Loucy (cell line): ENCODE measurements at regions not wholly inside any gene's neighbourhood (a gene's known extent, or its start where the extent isn't known, plus 50 kb on each side); places are given as distances from the start of the nearest gene placed in this dataset.

ENCODE experiments used
- EZH2phosphoT487 ChIP-seq: fragments of 200-600 bp; IDR thresholded peaks from 2 replicates; pipeline ENCODE4 v1.6.1; 2018; ENCODE audit warnings: antibody characterized with exemption, mild to moderate bottlenecking, moderate library complexity, borderline replicate concordance
- TF ChIP-seq, protein P1 (sequence below): fragments of 200-600 bp; sonication (generic); conservative IDR thresholded peaks from 2 replicates; pipeline ENCODE4 v1.5.1; 2014; ENCODE audit warnings: mild to moderate bottlenecking, antibody characterized with exemption, low read length

GRCh38 chr3:139222100-139222657 is 121.6 kb upstream of the MRPS22 start:
- TF ChIP-seq, protein P1, sequence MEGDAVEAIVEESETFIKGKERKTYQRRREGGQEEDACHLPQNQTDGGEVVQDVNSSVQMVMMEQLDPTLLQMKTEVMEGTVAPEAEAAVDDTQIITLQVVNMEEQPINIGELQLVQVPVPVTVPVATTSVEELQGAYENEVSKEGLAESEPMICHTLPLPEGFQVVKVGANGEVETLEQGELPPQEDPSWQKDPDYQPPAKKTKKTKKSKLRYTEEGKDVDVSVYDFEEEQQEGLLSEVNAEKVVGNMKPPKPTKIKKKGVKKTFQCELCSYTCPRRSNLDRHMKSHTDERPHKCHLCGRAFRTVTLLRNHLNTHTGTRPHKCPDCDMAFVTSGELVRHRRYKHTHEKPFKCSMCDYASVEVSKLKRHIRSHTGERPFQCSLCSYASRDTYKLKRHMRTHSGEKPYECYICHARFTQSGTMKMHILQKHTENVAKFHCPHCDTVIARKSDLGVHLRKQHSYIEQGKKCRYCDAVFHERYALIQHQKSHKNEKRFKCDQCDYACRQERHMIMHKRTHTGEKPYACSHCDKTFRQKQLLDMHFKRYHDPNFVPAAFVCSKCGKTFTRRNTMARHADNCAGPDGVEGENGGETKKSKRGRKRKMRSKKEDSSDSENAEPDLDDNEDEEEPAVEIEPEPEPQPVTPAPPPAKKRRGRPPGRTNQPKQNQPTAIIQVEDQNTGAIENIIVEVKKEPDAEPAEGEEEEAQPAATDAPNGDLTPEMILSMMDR: no peak
- TF ChIP-seq EZH2phosphoT487: no peak
